CD4-positive, alpha-beta T cell treated with Interleukin-1 beta for 1 hour (primary cell): ENCODE measurements at regions not wholly inside any gene's neighbourhood (a gene's known extent, or its start where the extent isn't known, plus 50 kb on each side); places are given as distances from the start of the nearest gene placed in this dataset.
A peak's percentile ranks its signal among the peaks of the same experiment; 100 is the strongest.

Source experiments
- DNase-seq, 2 donors: peaks; one replicate each; pipeline ENCODE4 v3.0.0-alpha.2; 2020 to 2022

- no peak for DNase-seq
Measured at GRCh38 chr10:8923096-8923495, 868.6 kb downstream of the GATA3 start.

GRCh38 chr10:8927705-8928104 lies 873.2 kb downstream of the GATA3 start:
- DNase-seq: no peak

- no peak for DNase-seq
Measured at GRCh38 chr10:8946451-8946850, 892.0 kb downstream of the GATA3 start.

- no peak for DNase-seq
Measured at GRCh38 chr10:8950978-8951377, 896.5 kb downstream of the GATA3 start.

- DNase-seq: no peak
Measured at GRCh38 chr10:8951440-8952089, 897.1 kb downstream of the GATA3 start.

GRCh38 chr10:8956400-8956799 lies 901.9 kb downstream of the GATA3 start:
- no peak for DNase-seq

GRCh38 chr10:8962249-8962648 lies 907.8 kb downstream of the GATA3 start:
- no peak for DNase-seq

GRCh38 chr10:8967061-8967460 lies 912.6 kb downstream of the GATA3 start:
- DNase-seq: no peak

- DNase-seq: no peak
Measured at GRCh38 chr10:8969853-8970252, 915.4 kb downstream of the GATA3 start.

GRCh38 chr10:8975535-8975934 lies 921.0 kb downstream of the GATA3 start:
- DNase-seq: no peak

- no peak for DNase-seq
Measured at GRCh38 chr10:8978100-8978499, 923.6 kb downstream of the GATA3 start.

GRCh38 chr10:8979976-8980375 lies 925.5 kb downstream of the GATA3 start:
- DNase-seq: no peak

GRCh38 chr10:8981277-8981676 lies 926.8 kb downstream of the GATA3 start:
- no peak for DNase-seq

- no peak for DNase-seq
Measured at GRCh38 chr10:8985651-8986050, 931.2 kb downstream of the GATA3 start.

GRCh38 chr10:8986975-8987374 lies 932.5 kb downstream of the GATA3 start:
- DNase-seq: no peak

GRCh38 chr10:8987712-8988111 lies 933.2 kb downstream of the GATA3 start:
- no peak for DNase-seq

GRCh38 chr10:8990280-8990987 lies 935.9 kb downstream of the GATA3 start:
- DNase-seq: no peak

GRCh38 chr10:8992009-8992408 lies 937.5 kb downstream of the GATA3 start:
- DNase-seq: no peak

GRCh38 chr10:8993864-8994263 lies 939.4 kb downstream of the GATA3 start:
- no peak for DNase-seq

- no peak for DNase-seq
Measured at GRCh38 chr10:8998751-8999150, 944.3 kb downstream of the GATA3 start.

GRCh38 chr10:9003122-9003521 lies 948.6 kb downstream of the GATA3 start:
- DNase-seq: no peak

- no peak for DNase-seq
Measured at GRCh38 chr10:9004736-9005135, 950.2 kb downstream of the GATA3 start.

GRCh38 chr10:9009505-9009904 lies 955.0 kb downstream of the GATA3 start:
- DNase-seq: no peak

- DNase-seq: peak; percentile 53 to 67
Measured at GRCh38 chr10:9010093-9010492, 955.6 kb downstream of the GATA3 start.
